Brain microvascular endothelial cell (primary cell): ENCODE measurements at regions not wholly inside any gene's neighbourhood (a gene's known extent, or its start where the extent isn't known, plus 50 kb on each side); places are given as distances from the start of the nearest gene placed in this dataset.
"Not testable (repeated sequence)": the region's sequence is repeated elsewhere in the genome, so short reads cannot be mapped to it uniquely, and the experiment has no call there.

Experiments
- DNase-seq: peaks from one replicate; pipeline ENCODE4 v3.0.0-alpha.2; 2020
- H3K27ac ChIP-seq: fragments of 250-450 bp; sonication (Bioruptor Pico); 2 replicates; pipeline ENCODE4 v1.5.1; 2020; ENCODE audit warnings: mild to moderate bottlenecking, moderate library complexity
- H3K27me3 ChIP-seq: fragments of 250-450 bp; sonication (Bioruptor Pico); replicated peaks from 2 replicates; pipeline ENCODE4 v1.5.1; 2020; ENCODE audit warnings: mild to moderate bottlenecking
- H3K36me3 ChIP-seq: fragments of 250-450 bp; sonication (Bioruptor Pico); replicated peaks from 2 replicates; pipeline ENCODE4 v1.5.1; 2020; ENCODE audit warnings: mild to moderate bottlenecking
- H3K4me3 ChIP-seq: 2 replicates; pipeline ENCODE4 v1.5.1; 2011; ENCODE audit warnings: low read depth, mild to moderate bottlenecking, control low read depth, low read length, moderate library complexity
- in situ Hi-C: cut with HindIII; loops from 2 replicates; pipeline ENCODE4 v1.10.0; 2017; ENCODE audit warnings: low sequenced_read_pairs, low pct_ligation_motif_present
- TF ChIP-seq, protein P1 (sequence below): IDR thresholded peaks from 2 replicates; pipeline ENCODE4 v1.5.1; 2011; ENCODE audit warnings: low read depth, mild to moderate bottlenecking, moderate library complexity, low read length, control low read depth, inconsistent platforms; ENCODE audit errors: missing control alignments

DNA sequence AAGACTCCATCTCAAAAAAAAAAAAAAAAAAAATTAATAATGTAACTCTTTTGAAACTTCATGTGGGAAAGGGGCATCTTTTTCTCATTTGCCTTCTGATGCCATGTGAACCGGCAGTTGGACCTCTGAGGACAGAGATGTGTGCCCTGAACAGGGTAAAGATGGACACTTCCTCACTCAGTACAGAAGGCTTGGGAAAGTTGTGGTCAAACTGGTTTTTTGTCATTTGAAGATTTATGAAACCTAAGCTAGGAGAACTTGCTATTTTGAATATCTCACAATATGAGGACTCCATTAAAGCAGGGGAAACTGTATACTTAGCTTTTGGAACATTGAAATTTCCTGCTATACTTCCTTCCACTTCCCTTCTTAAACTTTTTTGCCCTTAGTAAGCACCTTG is 147.5 kb upstream of the ALDH1B1 start:
- in situ Hi-C loops: no loop called here
- DNase-seq: no peak
- TF ChIP-seq, protein P1, sequence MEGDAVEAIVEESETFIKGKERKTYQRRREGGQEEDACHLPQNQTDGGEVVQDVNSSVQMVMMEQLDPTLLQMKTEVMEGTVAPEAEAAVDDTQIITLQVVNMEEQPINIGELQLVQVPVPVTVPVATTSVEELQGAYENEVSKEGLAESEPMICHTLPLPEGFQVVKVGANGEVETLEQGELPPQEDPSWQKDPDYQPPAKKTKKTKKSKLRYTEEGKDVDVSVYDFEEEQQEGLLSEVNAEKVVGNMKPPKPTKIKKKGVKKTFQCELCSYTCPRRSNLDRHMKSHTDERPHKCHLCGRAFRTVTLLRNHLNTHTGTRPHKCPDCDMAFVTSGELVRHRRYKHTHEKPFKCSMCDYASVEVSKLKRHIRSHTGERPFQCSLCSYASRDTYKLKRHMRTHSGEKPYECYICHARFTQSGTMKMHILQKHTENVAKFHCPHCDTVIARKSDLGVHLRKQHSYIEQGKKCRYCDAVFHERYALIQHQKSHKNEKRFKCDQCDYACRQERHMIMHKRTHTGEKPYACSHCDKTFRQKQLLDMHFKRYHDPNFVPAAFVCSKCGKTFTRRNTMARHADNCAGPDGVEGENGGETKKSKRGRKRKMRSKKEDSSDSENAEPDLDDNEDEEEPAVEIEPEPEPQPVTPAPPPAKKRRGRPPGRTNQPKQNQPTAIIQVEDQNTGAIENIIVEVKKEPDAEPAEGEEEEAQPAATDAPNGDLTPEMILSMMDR: no peak
- Histone ChIP-seq H3K27me3 (peaks cover 4% of the 10 kb centered on the region), H3K36me3 (no peaks in the 10 kb centered on the region), H3K27ac (no peak overlapping the region), H3K4me3 (no peak overlapping the region)

GRCh38 chr9:38243993-38244392 is 148.5 kb upstream of the ALDH1B1 start:
- no peak overlapping the region for H3K4me3 ChIP-seq

DNA sequence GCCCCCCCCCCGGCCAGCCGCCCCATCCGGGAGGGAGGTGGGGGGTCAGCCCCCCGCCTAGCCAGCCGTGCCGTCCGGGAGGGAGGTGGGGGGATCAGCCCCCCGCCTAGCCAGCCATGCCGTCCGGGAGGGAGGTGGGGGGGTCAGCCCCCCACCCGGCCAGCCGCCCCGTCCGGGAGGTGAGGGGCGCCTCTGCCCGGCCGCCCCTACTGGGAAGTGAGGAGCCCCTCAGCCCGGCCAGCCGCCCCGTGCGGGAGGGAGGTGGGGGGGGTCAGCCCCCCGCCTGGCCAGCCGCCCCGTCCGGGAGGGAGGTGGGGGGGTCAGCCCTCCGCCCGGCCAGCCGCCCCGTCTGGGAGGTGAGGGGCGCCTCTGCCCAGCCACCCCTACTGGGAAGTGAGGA is 150.4 kb upstream of the ALDH1B1 start:
- not testable (repeated sequence) for DNase-seq, H3K4me3 ChIP-seq

More at GRCh38 chr9:38243993-38244392, 148.5 kb upstream of the ALDH1B1 start:
- no peak for DNase-seq
- Histone ChIP-seq H3K27ac (no peak overlapping the region), H3K27me3 (peaks cover 4% of the 10 kb centered on the region), H3K36me3 (no peaks in the 10 kb centered on the region)
- TF ChIP-seq, protein P1: no peak
- in situ Hi-C loops: no loop called here

DNA sequence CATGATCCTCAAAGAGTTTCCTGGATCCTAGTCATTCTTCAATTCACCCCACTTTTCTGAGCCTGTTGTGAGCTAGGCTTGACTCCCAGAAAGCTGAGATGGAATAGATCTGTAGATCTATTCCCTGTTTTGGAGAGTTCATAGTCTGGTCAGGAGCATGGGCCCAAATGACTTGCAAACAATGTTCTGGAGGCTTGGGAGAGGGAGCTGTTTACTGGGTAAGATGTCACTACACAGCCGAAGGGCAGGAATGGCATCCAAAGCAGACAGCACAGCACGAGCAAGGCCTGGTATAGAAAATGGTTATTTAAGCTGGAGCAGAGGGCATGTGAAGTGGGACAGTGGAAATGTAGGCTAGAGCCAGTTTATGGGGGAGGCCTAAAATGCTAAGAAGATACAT is 152.5 kb upstream of the ALDH1B1 start:
- in situ Hi-C loops: no loop called here
- DNase-seq: no peak

More for the DNA sequence above, 150.4 kb upstream of the ALDH1B1 start:
- in situ Hi-C loops, H3K27me3 ChIP-seq, H3K36me3 ChIP-seq, H3K27ac ChIP-seq: not testable (repeated sequence)

GRCh38 chr9:38235244-38235643 is 157.3 kb upstream of the ALDH1B1 start:
- TF ChIP-seq, protein P1: no peak
- in situ Hi-C loops: no loop called here
- H3K27me3 ChIP-seq: peaks cover 10% of the 10 kb centered on the region

More for the DNA sequence above, 152.5 kb upstream of the ALDH1B1 start:
- no peak overlapping the region for H3K27ac ChIP-seq
- H3K4me3 ChIP-seq: no peak overlapping the region
- TF ChIP-seq, protein P1: no peak
- H3K36me3 ChIP-seq: no peaks in the 10 kb centered on the region
- H3K27me3 ChIP-seq: peaks cover 4% of the 10 kb centered on the region

GRCh38 chr9:38234479-38235170 is 157.9 kb upstream of the ALDH1B1 start:
- in situ Hi-C loops: no loop called here
- TF ChIP-seq, protein P1: no peak
- DNase-seq: no peak
- Histone ChIP-seq H3K27me3 (peaks cover 14% of the 10 kb centered on the region), H3K27ac (no peak overlapping the region), H3K36me3 (no peaks in the 10 kb centered on the region), H3K4me3 (no peak overlapping the region)

More at GRCh38 chr9:38235244-38235643, 157.3 kb upstream of the ALDH1B1 start:
- DNase-seq: no peak
- Histone ChIP-seq H3K4me3 (no peak overlapping the region), H3K27ac (no peak overlapping the region), H3K36me3 (no peaks in the 10 kb centered on the region)
